Left renal pelvis (tissue), 4 donors: ENCODE measurements at regions not wholly inside any gene's neighbourhood (a gene's known extent, or its start where the extent isn't known, plus 50 kb on each side); places are given as distances from the start of the nearest gene placed in this dataset.
"Not testable (repeated sequence)": the region's sequence is repeated elsewhere in the genome, so short reads cannot be mapped to it uniquely, and the experiment has no call there.

ENCODE experiments used
- DNase-seq, 4 donors: peaks; one replicate each; pipeline ENCODE4 v3.0.0-alpha.2; 2013; ENCODE audit warnings: low read depth in 4 of 4, low spot score in 3 of 4

DNA sequence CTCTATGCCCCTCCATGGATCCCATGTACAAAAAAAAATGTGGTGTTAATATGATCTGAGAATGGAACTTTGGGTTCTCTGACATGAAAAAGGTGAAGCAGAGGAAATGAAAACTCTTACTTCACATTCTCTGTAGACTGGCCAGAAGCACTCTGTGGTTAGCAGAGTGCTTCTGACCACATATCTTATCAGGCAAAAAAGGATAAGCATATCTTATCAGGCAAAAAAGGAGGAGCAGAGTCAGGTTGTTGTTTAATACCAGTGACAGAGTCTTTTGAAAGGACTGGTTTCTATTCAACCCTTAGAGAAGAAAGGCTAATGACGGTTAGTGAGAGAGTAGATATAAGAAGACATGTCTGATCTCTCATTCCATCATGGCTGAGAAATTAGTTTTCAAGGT, 1404.8 kb downstream of the SLITRK1 start:
- no peak for DNase-seq

DNA sequence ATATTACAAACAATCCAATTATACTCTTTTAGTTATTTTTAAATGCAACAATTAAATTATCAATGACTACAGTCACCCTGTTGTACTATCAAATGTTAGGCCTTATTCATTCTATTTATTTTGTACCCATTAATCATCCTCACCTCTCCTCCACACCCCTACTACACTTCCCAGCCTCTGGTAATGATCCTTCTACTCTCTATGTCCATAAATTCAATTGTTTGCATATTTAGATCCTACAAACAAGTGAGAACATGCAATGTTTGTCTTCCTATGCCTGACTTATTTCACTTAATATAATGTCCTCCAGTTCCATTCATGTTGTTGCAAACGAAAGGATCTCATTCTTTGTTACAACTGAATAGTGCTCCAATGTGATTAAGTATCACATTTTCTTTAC, 1414.6 kb downstream of the SLITRK1 start:
- DNase-seq = no peak

DNA sequence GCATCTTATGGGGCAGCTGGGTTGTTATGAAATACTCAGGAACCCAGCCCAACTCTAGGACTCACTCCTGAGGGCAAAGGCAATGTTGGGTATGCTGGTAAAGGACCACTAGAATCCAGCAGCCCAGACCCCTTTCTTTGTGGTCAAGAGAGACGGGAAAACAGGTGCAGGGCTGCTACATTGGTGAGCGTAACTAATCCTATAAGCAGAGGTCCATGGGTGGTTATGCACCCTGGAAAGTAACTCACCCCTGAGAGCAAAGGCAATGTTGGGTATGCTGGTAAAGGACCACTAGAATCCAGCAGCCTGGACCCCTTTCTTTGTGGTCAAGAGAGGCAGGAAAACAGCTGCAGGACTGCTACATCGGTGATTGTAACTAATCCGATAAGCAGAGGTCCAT, 1422.7 kb downstream of the SLITRK1 start:
- DNase-seq = not testable (repeated sequence)

DNA sequence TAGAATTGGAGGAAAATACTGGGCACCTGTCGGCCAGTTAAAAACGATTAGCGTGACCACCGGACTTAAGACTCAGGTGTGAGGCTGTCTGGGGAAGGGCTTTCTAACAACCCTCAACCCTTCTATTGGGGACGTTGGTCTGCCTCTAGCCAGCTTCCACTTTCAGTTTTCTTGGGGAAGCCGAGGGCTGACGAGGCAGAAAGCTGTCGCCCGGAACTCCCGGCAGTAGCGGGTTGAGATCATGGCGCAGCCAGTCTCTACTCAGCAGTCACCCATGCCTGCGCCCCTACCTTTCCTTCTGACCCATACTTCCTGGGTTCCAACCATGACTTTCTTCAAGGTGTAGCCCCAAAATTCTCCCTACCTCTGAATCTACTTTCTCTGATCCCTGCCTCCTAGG, 1424.1 kb downstream of the SLITRK1 start:
- no peak for DNase-seq

DNA sequence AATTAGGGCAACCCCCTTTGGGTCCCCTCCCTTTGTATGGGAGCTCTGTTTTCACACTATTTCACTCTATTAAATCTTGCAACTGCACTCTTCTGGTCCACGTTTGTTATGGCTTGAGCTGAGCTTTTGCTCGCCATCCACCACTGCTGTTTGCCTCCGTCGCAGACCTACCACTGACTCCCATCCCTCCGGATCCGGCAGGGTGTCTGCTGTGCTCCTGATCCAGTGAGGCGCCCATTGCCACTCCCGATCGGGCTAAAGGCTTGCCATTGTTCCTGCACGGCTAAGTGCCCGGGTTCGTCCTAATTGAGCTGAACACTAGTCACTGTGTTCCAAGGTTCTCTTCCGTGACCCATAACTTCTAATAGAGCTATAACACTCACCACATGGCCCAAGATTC, 1424.7 kb downstream of the SLITRK1 start:
- DNase-seq = not testable (repeated sequence)

DNA sequence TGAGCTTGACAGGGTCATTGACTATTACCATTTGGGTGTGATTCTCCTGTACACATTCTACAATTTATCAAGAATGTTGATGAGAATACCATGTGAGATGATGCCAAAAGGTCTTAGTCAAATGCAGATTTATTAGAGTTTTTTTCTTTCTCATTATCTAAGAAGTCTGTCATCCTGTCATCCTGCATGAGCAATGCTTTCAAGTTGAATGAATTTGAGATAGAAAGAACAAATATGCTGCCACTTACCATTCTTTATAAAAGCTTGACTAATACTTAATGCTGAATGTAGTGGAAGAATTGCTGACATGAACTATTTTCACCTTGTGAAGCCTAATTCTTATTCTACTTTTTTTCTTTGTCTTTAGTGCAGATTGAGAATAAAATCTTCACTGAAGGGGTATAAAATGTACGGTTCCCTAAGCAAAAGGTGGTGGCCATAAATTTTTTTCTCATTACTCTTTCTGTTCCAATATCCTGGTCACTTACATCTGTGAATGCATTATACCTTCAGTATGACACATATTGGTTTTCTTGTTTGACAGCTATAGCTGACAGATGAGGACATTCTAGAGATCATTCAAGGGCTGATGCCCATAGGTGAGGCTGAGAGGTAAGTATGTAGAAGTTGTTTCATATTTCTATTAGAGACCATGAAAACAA, 1434.7 kb downstream of the SLITRK1 start:
- no peak for DNase-seq

DNA sequence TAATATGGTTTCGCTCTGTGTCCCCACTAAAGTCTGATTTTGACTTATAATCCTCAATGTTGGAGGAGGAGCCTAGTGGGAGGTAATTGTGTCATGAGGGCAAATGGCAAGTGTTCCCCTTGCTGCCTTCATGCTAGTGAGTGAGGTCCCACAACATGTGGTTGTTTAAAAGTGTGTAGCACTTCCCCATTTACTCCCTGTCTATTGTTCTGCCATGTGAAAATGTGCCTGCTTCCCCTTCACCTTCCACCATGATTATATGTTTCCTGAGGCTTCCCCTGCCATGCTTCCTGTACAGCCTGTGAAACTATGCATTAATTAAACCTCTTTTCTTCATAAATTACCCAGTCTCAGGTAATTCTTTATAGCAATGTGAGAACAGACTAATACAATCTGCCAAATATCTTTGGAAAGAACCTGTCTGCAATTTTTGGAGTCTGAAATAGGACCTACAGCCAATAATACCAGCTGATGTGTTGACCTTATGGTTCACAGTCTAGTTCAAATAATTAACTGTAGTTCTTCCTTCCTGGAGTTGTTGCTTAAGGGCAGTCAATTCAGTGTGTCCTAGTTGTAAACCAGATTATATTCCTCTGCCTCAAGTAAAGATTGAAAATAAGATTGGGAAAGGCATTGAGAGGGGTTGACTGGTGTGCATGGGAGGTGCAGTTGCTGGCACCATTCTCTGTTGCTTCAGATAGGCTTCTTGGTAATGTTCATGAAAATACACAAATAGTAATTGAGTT, 1442.9 kb downstream of the SLITRK1 start:
- no peak for DNase-seq

DNA sequence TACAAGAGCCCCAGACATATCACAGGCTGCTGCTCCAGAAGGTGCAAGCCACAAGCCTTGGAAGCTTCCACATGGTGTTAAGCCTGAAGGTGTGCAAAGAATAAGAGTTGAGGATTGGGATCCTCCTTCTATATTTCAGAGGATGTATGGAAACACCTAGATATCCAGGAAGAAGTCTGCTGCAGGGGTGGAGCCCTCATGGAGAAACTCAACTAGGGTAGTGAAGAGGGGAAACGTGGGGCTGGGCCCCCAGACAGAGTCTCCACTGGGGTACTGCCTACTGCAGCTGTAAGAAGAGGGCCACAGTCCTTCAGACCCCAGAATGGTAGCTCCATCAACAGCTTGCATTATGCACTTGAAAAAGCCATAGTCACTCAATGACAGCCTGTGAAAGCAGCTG, 1444.0 kb downstream of the SLITRK1 start:
- DNase-seq = no peak

DNA sequence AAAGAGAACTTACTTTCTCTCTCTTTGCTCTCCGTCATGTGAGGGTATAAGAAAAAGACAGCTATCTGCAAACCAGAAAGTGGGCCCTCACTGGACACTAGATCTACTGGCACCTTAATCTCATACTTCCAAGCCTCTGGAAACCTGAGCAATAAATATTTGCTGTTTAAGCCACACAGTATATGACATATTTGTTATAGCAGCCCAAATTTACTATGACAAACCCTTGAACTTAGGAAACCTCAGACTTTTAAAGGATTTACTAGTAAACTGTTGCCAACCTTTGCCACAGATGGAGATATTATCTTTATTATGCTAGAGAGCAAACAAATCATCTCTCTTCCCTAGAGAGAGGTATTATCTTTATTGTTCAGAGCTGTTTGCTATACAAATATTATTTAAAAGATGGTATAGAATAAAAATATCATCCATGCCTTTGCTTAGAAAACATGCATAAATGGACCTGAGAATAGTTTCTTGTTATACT, 1446.1 kb downstream of the SLITRK1 start:
- DNase-seq = no peak

DNA sequence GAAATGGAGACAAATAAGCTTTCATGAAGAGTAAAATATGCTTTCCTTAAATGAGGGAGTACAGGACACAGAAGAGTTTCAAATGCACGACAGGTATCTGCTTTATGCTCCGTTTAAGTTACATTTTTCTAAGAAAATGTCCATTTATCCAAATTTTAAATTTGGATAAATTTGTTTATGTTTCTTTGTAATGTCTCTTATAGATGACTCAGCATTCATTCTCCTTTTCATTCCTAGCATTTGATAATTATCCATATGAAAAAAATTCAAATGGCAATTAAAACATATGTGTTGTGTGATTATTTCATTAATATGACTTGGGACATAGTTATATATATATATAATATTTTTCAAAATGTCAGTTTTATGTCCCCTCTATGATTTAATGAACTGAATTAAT, 1449.3 kb downstream of the SLITRK1 start:
- DNase-seq = no peak

DNA sequence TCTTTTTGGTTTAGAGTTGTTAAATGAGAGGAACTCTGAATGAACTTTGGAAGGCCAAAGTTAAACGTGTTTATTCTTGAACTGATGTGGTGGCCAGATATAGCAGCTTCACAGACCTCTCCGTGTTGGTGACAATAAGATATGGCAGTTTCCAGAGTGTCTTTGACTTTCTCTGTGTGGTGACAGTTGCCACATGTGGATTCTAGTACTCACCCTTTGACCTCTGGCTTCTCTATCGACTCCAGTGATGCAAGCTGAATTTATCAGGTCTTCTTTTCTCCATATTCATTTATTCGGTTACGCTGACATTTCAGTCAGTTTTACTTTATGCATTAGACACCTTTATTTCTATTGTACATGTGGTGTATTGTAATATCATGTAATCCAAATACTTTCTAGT, 1469.5 kb downstream of the SLITRK1 start:
- DNase-seq = no peak

DNA sequence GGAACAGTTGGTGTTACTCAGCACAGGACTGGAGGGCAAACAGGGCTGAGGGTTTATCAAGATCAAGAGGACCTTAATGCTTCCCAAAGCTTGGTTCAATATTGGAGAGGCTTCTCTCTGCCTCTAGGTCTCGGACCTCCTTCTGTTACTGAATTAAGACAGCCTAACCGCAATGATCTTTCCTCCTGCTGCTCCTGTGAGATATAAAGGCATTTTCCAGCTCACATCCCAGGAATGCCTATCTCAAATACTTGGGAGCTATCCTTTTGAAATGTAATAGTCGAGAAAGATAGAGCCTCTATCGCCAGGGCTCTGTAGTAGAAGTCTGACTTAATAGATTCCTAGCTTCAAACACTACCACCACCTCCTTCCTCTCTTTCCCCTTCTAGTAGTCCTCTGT, 1475.0 kb downstream of the SLITRK1 start:
- DNase-seq = no peak

DNA sequence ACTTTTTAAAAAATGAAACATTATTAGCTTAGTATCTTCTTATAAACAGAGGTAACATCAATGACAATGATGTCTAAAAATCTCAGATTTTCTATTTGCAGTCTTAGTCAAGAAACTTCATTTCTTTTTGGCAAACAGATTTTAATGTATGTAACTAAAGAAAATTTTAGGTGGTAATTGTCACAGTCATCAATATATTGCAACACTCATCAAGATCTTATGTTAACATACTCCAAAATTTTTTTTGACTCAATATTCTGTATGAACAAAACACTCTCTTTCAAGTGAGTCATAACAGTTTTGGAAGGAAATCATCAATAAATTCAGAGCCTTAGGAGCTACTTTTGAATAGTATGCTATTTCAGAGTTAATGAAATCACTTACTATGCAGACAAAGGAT, 1507.6 kb downstream of the SLITRK1 start:
- no peak for DNase-seq

DNA sequence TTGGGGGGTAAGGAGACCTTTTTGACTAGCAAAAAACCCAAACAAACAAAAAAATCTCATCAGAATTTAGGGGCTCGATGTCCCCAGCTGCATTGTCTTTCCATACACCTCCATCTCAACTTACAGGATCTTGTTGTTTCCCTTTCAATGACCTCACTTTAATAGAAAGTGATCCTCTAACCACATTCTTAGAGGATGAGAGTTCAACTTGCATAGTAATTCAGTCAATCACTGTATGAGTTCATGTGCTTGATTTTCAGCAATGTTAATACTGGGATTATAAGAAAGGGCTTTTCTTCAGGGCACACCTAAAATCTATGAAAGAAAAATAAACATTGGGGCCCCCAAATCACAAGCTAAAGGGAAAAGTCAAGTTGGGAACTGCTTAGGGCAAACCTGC, 1512.0 kb downstream of the SLITRK1 start:
- no peak for DNase-seq

DNA sequence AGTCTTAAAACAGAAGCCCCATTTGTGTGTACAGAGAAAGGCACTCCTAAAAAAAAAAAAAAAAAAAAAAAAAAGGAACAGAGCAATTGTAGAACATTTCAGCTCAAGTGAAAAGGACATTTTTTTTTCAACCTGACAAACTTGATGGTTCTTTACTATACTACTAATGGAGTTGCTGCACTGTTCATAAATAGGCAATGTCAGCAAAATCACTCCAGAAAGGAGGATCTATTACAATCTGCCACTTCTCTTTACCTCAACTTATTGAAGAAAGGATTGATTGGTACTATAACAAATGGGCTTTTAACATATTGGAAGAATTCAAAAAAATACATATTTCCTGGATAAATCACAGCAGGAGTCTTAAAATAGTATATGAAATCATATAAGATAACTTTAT, 1517.7 kb downstream of the SLITRK1 start:
- no peak for DNase-seq

DNA sequence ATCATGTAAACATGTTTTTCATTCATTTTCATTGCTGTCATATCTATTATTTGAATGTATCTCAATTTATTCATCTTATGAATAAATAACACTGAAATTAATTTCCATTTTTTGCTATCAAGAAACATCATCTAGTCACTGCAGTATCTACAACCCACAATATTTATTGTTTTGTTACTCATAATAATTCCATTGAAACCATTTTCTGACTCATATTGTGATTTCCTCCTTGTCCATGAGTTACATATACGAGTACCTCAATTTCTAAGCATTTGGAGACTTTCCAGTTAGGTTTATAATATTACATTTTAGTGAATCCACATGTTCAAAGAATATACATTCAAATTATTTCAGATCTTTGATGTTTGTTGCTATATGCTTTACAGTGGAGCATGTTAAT, 1524.0 kb downstream of the SLITRK1 start:
- no peak for DNase-seq

DNA sequence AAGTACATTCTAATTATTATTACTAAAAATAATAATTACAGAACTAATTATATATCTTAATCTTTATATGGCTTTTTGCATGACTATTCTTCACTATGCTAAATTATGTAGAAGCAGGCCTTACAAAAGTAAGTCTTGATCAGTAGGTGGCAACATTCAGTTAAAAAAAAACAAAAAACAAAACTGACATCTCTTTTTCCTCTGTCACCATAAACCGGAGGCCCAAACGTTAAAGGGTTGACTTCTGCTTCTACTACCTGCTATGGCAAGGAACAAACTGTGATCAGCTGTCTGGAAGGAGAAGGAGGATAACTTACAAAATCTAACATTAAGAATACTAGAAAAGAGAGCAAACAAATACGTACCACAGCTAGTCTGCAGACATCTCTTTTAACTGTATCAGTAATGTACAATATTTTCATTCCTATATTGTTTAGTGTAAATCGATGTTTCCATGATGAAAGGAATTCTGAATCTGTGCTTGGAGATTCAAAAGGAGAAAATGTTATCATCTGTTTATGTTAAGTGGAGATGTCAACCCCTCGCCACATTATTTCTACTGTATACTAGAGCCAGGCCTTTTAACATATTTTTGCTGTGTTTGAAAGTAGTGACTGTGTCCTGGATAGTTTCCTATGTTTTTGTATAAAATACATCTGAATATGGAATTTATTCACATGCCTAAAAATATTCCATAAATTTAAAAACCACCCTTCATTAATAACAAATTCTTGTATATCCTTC, 1525.4 kb downstream of the SLITRK1 start:
- no peak for DNase-seq

DNA sequence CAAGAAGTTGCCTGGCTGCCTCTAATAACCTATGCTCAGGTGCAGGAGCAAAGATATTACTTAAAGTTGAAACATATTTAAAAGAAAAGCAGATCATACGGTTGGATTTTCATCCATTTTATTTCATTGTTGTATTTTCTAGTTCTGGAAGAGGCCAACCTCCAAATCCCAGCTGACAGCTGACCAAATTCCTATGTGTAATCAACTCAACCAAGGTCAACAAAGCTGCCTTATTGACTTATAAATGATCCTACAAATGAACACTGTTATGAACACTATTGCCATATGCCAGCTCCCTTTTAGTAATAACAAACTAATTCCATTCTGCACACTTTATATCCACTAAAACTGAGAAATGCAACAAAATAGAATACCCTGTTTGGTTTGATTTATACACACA, 1537.4 kb downstream of the SLITRK1 start:
- no peak for DNase-seq

DNA sequence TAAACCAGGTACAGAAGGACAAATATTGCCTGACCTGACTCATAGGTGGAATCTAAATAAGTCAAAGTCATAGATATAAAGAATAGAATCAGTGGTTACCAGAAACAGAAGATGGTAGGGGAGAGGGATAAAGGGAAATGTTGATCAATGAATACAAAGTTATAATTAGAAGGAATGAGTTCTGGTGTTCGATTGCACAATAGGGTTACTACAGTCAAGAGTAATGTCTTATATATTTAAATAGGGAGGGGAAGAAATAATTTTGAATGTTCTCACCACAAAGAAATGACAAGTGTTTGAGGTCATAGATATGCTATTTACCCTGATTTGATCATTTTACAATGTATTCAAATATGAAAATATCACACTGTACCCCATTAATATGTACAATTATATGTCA, 1541.2 kb downstream of the SLITRK1 start:
- DNase-seq = no peak

DNA sequence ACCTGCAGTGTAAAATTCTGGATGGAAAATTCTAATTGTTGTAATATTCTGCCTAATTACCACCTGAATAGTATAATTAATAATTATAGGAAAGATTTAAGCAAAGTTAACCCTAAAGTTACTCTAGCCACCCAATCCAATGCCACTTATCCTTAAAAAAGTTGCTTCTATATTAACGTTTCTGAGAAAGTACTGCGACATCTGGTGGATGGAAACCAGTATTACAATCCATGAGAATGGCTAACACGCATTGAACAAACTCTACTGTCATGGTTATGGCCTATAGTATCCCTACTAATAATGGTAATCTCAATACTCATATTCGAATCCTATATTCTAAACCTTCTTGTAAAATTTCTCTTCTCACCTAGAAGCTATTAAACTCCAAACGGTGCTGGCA, 1551.8 kb downstream of the SLITRK1 start:
- DNase-seq = no peak

DNA sequence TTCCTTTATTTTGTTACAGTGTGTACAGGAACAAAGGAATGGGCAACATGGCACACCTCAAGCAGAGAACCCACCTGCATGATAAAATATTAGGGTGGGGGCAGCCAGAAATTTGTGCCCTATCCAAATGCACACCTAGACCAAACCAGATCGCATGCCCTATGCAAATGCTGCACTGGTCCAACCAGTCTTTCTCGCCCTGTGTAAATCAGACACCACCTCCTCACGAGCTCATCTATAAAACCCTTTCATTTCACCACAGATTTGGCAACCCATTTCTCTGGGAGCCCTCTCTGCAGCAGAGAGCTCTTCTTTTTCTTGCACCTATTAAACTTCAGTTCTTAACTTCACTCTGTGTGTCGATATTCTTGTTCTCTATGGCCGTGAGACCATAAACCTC, 1559.2 kb downstream of the SLITRK1 start:
- DNase-seq = no peak

DNA sequence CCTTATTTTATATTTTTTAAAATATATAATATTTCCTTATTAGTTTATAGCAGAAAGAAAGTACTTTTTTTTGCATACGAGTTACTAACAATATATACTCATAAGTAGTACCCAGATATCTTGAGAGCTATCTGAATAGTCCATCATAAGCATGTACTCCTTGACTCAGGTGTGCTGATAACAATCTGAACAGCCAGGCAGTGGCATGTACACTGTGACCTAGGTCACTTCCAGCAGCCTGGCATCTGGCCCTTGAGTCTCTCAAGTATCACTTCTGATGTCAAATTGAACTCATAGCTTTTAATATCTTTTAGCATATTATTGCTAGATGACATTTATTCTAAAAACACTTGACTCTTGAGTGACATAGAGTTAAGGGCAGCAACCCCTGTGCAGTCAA, 1576.7 kb downstream of the SLITRK1 start:
- DNase-seq = no peak
